ENCODE measurements at regions not wholly inside any gene's neighbourhood (a gene's known extent, or its start where the extent isn't known, plus 50 kb on each side); places are given as distances from the start of the nearest gene placed in this dataset.
"Not testable (repeated sequence)": the region's sequence is repeated elsewhere in the genome, so short reads cannot be mapped to it uniquely, and the experiment has no call there.

DNA sequence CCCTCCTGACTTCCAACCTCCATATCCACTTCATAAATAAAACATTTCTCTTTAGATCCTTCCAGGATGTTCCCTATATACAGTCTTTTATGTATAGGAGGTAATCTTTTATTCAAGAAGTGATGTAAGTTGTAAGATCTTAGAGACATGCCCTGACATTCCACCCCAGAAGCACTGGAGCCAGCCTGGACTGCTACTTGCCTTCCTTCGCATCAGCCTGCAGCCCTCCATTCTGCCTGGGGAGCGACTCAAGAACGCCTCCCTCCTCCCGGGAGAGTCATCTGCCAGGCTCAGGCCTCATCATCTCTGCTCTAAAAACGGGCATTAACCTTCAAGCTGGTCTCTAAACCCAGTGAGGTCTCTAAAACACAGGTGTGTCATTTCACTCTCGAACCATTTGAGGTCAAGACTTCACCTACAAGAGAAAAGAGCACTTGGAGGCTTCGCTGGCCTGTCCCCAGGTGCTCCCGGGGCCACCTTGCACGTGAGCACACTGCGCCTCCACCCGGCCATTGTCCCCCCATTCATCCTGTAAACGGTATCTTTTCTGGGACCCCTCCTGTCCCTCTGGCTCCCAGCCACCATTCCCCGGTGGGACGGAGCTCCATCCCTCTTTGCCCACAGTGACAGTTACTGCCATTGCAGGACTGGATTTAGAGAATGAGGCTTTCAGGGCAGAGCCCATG is 107.5 kb upstream of the PDE10A start:
- no peak for DNase-seq

- DNase-seq = no peak
Measured at GRCh38 chr6:165769884-165770283, 106.8 kb upstream of the PDE10A start.

GRCh38 chr6:165769401-165769800 is 106.4 kb upstream of the PDE10A start:
- DNase-seq = no peak

GRCh38 chr6:165768961-165769360 is 105.9 kb upstream of the PDE10A start:
- DNase-seq = no peak

GRCh38 chr6:165767228-165767627 is 104.2 kb upstream of the PDE10A start:
- DNase-seq = no peak

GRCh38 chr6:165766457-165766856 is 103.4 kb upstream of the PDE10A start:
- no peak for DNase-seq

- no peak for DNase-seq
Measured at GRCh38 chr6:165766026-165766425, 103.0 kb upstream of the PDE10A start.

DNA sequence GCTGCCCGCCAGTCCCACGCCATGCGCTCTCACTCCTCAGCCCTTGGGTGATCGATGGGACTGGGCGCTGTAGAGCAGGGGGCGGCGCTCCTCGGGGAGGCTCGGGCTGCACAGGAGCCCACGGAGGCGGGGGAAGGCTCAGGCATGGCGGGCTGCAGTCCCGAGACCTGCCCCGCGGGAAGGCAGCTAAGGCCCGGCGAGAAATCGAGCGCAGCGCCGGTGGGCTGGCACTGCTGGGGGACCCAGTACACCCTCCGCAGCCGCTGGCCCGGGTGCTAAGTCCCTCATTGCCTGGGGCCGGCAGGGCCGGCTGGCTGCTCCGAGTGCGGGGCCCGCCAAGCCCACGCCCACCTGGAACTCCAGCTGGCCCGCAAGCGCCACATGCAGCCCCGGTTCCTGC is 102.2 kb upstream of the PDE10A start:
- DNase-seq = not testable (repeated sequence)

DNA sequence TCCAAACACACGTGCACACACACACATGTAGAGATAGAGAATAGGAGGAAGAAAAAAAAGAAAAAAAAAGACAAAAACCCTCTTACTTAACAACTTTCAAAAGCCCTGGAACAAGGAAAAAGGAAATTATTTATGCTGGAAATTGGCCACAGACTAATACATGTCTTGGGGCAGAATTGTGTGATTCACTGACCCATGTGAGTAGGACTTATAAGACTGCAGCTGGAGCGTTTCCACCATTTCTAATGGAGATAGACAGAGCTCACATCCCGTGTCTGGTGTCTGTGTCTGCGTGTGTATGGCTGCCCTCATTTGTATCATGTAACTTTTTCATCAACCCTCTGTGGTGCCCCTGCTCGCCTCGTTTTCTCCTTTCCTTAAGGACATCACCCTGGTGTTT is 99.8 kb upstream of the PDE10A start:
- no peak for DNase-seq

DNA sequence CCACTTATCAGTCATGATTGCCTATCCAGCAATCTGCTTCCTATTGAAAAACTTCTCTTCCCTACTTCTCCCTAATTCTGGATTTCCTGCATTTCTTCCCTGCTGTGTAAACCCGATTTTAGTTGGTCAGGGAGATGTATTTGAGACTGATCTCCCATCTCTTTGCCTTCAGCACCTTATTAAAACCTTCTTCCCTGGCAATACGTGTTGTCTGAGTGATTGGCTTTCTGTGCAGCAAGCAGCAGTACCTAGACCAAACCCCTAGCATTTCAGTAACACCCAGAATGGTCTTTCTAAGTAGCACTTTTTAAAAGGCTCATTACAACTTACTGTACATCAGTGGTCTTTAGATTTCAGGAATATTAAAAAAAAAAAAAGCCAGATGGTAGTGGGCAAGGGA is 99.1 kb upstream of the PDE10A start:
- no peak for DNase-seq

DNA sequence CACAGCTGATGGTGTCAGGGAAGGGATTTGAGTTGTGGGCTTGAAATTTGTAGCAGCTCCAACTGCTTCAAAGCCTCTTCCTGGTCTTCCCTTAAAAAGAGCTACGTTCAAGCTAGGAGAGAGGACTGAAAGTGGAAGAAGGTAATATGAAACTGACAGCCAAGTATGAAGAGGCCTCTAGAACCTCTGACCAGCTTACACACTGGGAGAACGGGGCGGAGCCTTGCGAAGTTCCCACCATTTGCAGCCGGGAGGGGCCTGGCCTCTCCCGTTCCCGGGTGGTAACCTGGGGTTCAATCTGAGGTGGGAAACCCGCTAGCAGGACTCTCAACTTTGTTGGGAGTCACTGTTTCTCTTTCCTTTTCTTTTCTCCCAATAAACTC is 97.8 kb upstream of the PDE10A start:
- DNase-seq = no peak

GRCh38 chr6:165760126-165760802 is 97.2 kb upstream of the PDE10A start:
- no peak for DNase-seq

- no peak for DNase-seq
Measured at GRCh38 chr6:165758441-165758840, 95.4 kb upstream of the PDE10A start.

- DNase-seq = no peak
Measured at GRCh38 chr6:165755583-165755982, 92.5 kb upstream of the PDE10A start.

DNA sequence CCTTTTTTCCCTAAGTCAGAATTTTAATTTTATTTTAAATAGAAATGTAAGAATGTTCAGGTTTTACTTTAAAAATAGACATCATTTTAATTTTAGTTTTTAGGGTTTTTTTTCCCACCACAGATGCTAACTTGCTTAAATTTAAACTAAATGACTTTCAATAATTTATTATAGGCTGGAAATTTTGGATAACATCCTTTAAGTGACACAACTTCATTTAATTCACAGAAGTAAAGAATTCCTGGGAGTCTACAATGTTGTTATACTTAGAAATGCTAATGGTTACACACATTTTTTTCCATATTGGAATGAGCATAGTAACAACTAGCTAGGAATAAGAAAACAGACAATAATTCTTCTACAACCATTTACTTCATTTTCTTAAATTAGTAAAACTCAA is 90.5 kb upstream of the PDE10A start:
- DNase-seq = no peak

DNA sequence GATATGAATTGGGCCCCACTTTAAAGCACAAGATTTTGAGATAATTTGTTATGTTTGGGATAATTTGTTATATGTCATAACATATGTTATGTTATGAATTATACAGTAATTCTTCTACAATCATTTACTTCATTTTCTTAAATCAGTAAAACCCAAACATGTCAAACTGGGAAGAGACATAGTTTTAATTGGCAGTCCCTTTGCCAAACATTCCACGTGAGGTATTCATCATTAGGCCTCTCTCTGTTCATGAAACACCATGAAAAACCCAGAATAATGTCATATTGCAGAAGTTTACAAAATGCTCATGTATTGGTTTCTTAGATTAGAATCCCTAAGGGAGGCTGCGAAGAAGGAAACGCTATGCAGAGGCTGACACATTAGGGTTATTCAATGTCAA is 89.4 kb upstream of the PDE10A start:
- no peak for DNase-seq

- no peak for DNase-seq
Measured at GRCh38 chr6:165751486-165751885, 88.4 kb upstream of the PDE10A start.

- DNase-seq = no peak
Measured at GRCh38 chr6:165749163-165749562, 86.1 kb upstream of the PDE10A start.

DNA sequence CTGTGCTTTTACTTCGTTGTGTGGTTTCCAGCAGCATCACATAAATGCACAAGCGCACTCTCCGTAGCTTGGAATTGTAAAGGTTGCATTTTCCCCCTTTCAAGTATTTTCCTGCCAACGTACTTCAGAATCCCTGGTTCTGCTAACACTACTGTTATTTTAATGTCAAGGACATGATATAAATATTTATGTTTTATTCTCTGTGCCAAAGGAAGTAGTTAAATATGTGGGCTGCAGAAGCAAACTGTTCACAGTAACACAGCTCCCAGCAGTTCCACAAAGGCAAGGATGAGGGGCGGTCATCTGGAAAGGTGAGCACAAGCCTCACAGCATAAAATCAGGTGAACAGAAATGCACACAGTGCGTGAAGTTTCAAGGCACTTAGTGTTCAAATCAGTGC is 85.3 kb upstream of the PDE10A start:
- DNase-seq = no peak

- DNase-seq = no peak
Measured at GRCh38 chr6:165747963-165748362, 84.9 kb upstream of the PDE10A start.

DNA sequence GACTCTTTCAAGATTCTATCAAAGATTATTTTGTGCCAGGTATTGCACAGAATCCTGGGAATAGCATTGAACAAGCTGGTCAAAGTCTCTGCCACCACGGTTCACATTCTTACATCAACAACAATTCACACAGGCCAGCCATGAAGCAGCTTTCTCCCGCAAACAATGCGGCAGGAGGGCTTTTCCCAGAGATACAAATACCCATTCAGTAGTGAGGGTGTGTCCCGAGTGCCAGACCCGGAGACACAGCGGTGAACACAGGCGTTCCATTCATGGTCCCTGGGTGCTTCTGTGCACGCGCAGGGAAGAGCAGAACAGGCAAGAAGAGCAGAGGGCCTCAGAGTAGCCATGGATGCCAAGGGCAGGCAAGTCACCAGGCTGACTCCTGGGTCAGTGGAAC is 83.3 kb upstream of the PDE10A start:
- no peak for DNase-seq

- no peak for DNase-seq
Measured at GRCh38 chr6:165745492-165745891, 82.5 kb upstream of the PDE10A start.

GRCh38 chr6:165744555-165745228 is 81.7 kb upstream of the PDE10A start:
- no peak for DNase-seq

DNA sequence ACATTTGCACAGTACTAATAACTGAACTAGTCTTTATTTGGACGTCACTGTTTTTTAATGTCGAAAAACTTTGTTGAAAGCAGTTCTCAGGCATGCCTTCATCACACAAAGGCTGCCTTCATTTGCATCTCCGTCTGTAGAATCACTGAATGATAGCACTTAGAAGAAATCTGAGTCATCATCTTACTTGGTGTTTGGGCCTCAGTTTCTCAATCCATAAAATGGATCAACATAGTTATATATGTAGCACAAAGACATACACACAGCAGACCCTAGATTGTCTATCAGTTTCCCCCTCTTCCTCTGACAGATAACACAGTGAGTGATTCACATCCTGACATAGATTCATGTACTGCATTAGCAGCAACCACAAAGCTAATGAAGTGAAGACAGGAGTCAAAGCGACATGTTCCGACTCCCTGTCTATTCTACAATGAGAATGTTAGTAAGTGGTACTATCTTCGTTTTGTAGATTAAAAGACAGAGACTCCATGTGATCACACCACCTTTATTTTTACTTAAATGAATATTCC is 80.4 kb upstream of the PDE10A start:
- DNase-seq = no peak
